ENCODE measurements at regions not wholly inside any gene's neighbourhood (a gene's known extent, or its start where the extent isn't known, plus 50 kb on each side); places are given as distances from the start of the nearest gene placed in this dataset.

DNA sequence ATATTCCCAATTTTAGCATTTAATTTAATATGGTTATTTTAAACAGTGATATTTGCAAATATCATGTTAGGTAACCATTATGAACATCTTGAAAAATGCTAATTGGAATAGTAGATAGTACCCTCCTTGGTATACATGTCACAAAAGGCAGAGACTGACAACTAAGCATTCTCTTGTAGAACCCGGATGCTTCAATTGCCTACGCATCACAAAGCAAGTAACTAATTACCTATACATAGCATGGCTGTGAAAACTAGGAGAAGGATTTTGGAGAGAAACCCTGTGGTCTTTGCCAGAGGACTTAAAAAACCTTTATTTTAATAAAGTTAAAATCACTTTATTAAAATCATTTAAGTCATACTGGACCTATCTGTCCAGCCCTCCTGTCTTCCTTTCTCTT lies 764.1 kb upstream of the TENM3 start:
- Histone ChIP-seq H2BK5ac (ENCODE audit: low read depth, low read length, poor library complexity, severe bottlenecking) (no peak overlapping the region), H4K91ac (ENCODE audit: low read length) (no peak overlapping the region), H2BK120ac (ENCODE audit: low read depth, low read length) (no peak overlapping the region), H3K4ac (ENCODE audit: low read depth in 1 of 2, low read length in 2 of 2) (no peak overlapping the region), H2AK5ac (ENCODE audit: low read length, severe bottlenecking) (no peak overlapping the region), H3K23ac (ENCODE audit: low read length in 2 of 2) (no peak overlapping the region), H2BK12ac (ENCODE audit: low read length in 2 of 2) (no peak overlapping the region), H3K27me3 (ENCODE audit: control insufficient read depth in 1 of 2, insufficient read depth in 1 of 2, low read length in 2 of 2) (no peaks in the 10 kb centered on the region), H3K18ac (ENCODE audit: low read depth in 1 of 2, low read length in 2 of 2) (no peak overlapping the region), H3K4me2 (ENCODE audit: low read length, poor library complexity, severe bottlenecking) (no peak overlapping the region), H3K27ac (ENCODE audit: low read length, poor library complexity, severe bottlenecking) (no peak overlapping the region), H3K4me3 (ENCODE audit: insufficient read depth in 1 of 2, low read depth in 1 of 2, low read length in 2 of 2) (no peak overlapping the region), H3K4me1 (ENCODE audit: control insufficient read depth, insufficient read depth, low read depth, low read length) (no peaks in the 10 kb centered on the region), H3K14ac (ENCODE audit: low read length in 2 of 2) (no peak overlapping the region), H3K79me1 (replicated peaks; ENCODE audit: low read length, poor library complexity, severe bottlenecking) (no peaks in the 10 kb centered on the region), H3K9ac (ENCODE audit: low read length) (no peak overlapping the region), H2BK15ac (ENCODE audit: low read depth, poor library complexity, severe bottlenecking) (no peak overlapping the region), H2AFZ (ENCODE audit: low read depth, low read length) (no peak overlapping the region), H4K8ac (ENCODE audit: low read length) (no peak overlapping the region), H3K36me3 (ENCODE audit: control insufficient read depth in 1 of 2, insufficient read depth in 2 of 2, low read depth in 1 of 2, low read length in 2 of 2) (no peaks in the 10 kb centered on the region), H3K9me3 (ENCODE audit: control insufficient read depth, low read length) (no peaks in the 10 kb centered on the region)
- DNase-seq, result no peak
- WGBS, result no CpG with 5 or more reads among the region's 2 CpGs

DNA sequence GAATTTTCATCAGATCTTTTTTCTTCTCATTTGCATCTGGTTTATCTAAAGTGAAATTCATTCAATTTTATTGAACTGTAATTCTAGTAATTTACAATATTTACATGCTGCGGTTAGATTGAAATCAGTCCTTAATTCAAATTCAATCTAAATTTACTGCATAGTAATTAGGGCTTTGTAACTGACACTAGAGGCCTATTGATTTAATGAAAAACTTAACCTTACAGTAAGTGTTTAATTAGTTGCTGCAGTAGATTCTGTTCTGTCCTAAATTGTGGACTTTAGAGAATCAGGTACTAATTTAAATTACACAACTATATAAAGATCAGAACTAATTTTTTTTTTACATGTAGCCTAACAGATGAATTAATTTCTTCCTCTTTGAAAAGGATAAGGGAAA lies 758.8 kb upstream of the TENM3 start:
- Histone ChIP-seq H4K91ac (ENCODE audit: low read length) (no peak overlapping the region), H3K4me1 (ENCODE audit: control insufficient read depth, insufficient read depth, low read depth, low read length) (no peaks in the 10 kb centered on the region), H2BK120ac (ENCODE audit: low read depth, low read length) (no peak overlapping the region), H3K14ac (ENCODE audit: low read length in 2 of 2) (no peak overlapping the region), H2BK12ac (ENCODE audit: low read length in 2 of 2) (no peak overlapping the region), H3K36me3 (ENCODE audit: control insufficient read depth in 1 of 2, insufficient read depth in 2 of 2, low read depth in 1 of 2, low read length in 2 of 2) (no peaks in the 10 kb centered on the region), H3K23ac (ENCODE audit: low read length in 2 of 2) (no peak overlapping the region), H2AK5ac (ENCODE audit: low read length, severe bottlenecking) (no peak overlapping the region), H3K4me3 (ENCODE audit: insufficient read depth in 1 of 2, low read depth in 1 of 2, low read length in 2 of 2) (no peak overlapping the region), H3K9ac (ENCODE audit: low read length) (no peak overlapping the region), H3K18ac (ENCODE audit: low read depth in 1 of 2, low read length in 2 of 2) (no peak overlapping the region), H3K79me1 (replicated peaks; ENCODE audit: low read length, poor library complexity, severe bottlenecking) (no peaks in the 10 kb centered on the region), H3K9me3 (ENCODE audit: control insufficient read depth, low read length) (no peaks in the 10 kb centered on the region), H4K8ac (ENCODE audit: low read length) (no peak overlapping the region), H3K4me2 (ENCODE audit: low read length, poor library complexity, severe bottlenecking) (no peak overlapping the region), H2BK15ac (ENCODE audit: low read depth, poor library complexity, severe bottlenecking) (no peak overlapping the region), H3K27me3 (ENCODE audit: control insufficient read depth in 1 of 2, insufficient read depth in 1 of 2, low read length in 2 of 2) (no peaks in the 10 kb centered on the region), H3K4ac (ENCODE audit: low read depth in 1 of 2, low read length in 2 of 2) (no peak overlapping the region), H2AFZ (ENCODE audit: low read depth, low read length) (no peak overlapping the region), H2BK5ac (ENCODE audit: low read depth, low read length, poor library complexity, severe bottlenecking) (no peak overlapping the region), H3K27ac (ENCODE audit: low read length, poor library complexity, severe bottlenecking) (no peak overlapping the region)
- DNase-seq, result no peak
- WGBS, result no CpG with 5 or more reads among the region's 1 CpG

DNA sequence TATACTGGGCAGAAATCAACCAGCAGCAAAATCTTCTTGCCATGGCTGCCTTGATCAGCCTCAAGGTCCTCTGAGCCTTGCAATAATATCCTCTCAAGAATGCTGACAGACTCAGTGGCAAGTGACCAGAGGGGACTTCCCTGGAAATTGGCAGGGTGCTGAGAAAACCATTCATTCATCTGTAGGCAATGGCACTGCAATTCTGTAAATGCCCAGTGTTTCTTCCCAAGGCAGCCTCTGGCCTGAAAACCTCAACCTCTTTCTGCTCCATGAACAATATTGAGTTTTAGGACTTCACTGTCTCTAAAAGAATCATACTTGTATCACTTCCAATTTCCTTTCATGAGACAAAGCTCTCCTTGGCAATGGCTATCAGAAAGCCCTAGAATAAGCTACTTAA lies 754.3 kb upstream of the TENM3 start:
- Histone ChIP-seq H3K9me3 (ENCODE audit: control insufficient read depth, low read length) (no peaks in the 10 kb centered on the region), H2BK120ac (ENCODE audit: low read depth, low read length) (no peak overlapping the region), H3K27ac (ENCODE audit: low read length, poor library complexity, severe bottlenecking) (no peak overlapping the region), H3K9ac (ENCODE audit: low read length) (no peak overlapping the region), H2AK5ac (ENCODE audit: low read length, severe bottlenecking) (no peak overlapping the region), H4K91ac (ENCODE audit: low read length) (no peak overlapping the region), H3K4me1 (ENCODE audit: control insufficient read depth, insufficient read depth, low read depth, low read length) (no peaks in the 10 kb centered on the region), H3K79me1 (replicated peaks; ENCODE audit: low read length, poor library complexity, severe bottlenecking) (no peaks in the 10 kb centered on the region), H4K8ac (ENCODE audit: low read length) (no peak overlapping the region), H3K18ac (ENCODE audit: low read depth in 1 of 2, low read length in 2 of 2) (no peak overlapping the region), H3K36me3 (ENCODE audit: control insufficient read depth in 1 of 2, insufficient read depth in 2 of 2, low read depth in 1 of 2, low read length in 2 of 2) (no peaks in the 10 kb centered on the region), H2BK12ac (ENCODE audit: low read length in 2 of 2) (no peak overlapping the region), H3K4ac (ENCODE audit: low read depth in 1 of 2, low read length in 2 of 2) (no peak overlapping the region), H2BK15ac (ENCODE audit: low read depth, poor library complexity, severe bottlenecking) (no peak overlapping the region), H3K14ac (ENCODE audit: low read length in 2 of 2) (no peak overlapping the region), H2AFZ (ENCODE audit: low read depth, low read length) (no peak overlapping the region), H3K23ac (ENCODE audit: low read length in 2 of 2) (no peak overlapping the region), H3K27me3 (ENCODE audit: control insufficient read depth in 1 of 2, insufficient read depth in 1 of 2, low read length in 2 of 2) (no peaks in the 10 kb centered on the region), H3K4me3 (ENCODE audit: insufficient read depth in 1 of 2, low read depth in 1 of 2, low read length in 2 of 2) (no peak overlapping the region), H2BK5ac (ENCODE audit: low read depth, low read length, poor library complexity, severe bottlenecking) (no peak overlapping the region), H3K4me2 (ENCODE audit: low read length, poor library complexity, severe bottlenecking) (no peak overlapping the region)
- no peak for DNase-seq

DNA sequence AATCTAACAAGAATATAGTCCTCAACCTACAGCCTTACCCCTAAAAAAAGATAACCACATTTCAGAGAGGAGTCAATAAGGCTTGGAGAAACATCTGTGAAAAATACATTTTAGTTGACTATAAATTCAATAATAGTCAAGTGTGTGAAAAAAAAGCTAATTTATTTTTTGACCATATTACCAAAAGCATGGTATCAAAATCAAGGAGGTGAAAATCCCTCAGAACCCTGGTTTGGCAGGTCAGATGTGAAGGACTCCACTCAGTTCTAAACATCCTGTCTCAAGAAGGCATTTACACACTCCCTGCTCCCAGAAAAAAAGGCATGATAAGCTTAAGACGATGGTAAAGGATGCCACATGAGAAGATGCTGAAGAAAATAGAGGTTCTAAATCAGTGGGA lies 745.1 kb upstream of the TENM3 start:
- 47% methylated on average over 1 of the region's 1 CpG for WGBS
- Histone ChIP-seq H3K14ac (ENCODE audit: low read length in 2 of 2) (no peak overlapping the region), H3K4me3 (ENCODE audit: insufficient read depth in 1 of 2, low read depth in 1 of 2, low read length in 2 of 2) (no peak overlapping the region), H3K4me1 (ENCODE audit: control insufficient read depth, insufficient read depth, low read depth, low read length) (no peaks in the 10 kb centered on the region), H3K27ac (ENCODE audit: low read length, poor library complexity, severe bottlenecking) (no peak overlapping the region), H3K18ac (ENCODE audit: low read depth in 1 of 2, low read length in 2 of 2) (no peak overlapping the region), H2BK15ac (ENCODE audit: low read depth, poor library complexity, severe bottlenecking) (no peak overlapping the region), H2AK5ac (ENCODE audit: low read length, severe bottlenecking) (no peak overlapping the region), H3K23ac (ENCODE audit: low read length in 2 of 2) (no peak overlapping the region), H3K79me1 (replicated peaks; ENCODE audit: low read length, poor library complexity, severe bottlenecking) (no peaks in the 10 kb centered on the region), H3K36me3 (ENCODE audit: control insufficient read depth in 1 of 2, insufficient read depth in 2 of 2, low read depth in 1 of 2, low read length in 2 of 2) (no peaks in the 10 kb centered on the region), H3K9me3 (ENCODE audit: control insufficient read depth, low read length) (no peaks in the 10 kb centered on the region), H3K4ac (ENCODE audit: low read depth in 1 of 2, low read length in 2 of 2) (no peak overlapping the region), H4K8ac (ENCODE audit: low read length) (no peak overlapping the region), H3K27me3 (ENCODE audit: control insufficient read depth in 1 of 2, insufficient read depth in 1 of 2, low read length in 2 of 2) (no peaks in the 10 kb centered on the region), H4K91ac (ENCODE audit: low read length) (no peak overlapping the region), H2BK5ac (ENCODE audit: low read depth, low read length, poor library complexity, severe bottlenecking) (no peak overlapping the region), H2BK12ac (ENCODE audit: low read length in 2 of 2) (no peak overlapping the region), H3K4me2 (ENCODE audit: low read length, poor library complexity, severe bottlenecking) (no peak overlapping the region), H2AFZ (ENCODE audit: low read depth, low read length) (no peak overlapping the region), H2BK120ac (ENCODE audit: low read depth, low read length) (no peak overlapping the region), H3K9ac (ENCODE audit: low read length) (no peak overlapping the region)
- DNase-seq, result no peak

All from mesenchymal stem cell (in vitro differentiated cells and primary cell).